ENCODE measurements at regions not wholly inside any gene's neighbourhood (a gene's known extent, or its start where the extent isn't known, plus 50 kb on each side); places are given as distances from the start of the nearest gene placed in this dataset.

GRCh38 chr13:70253411-70253810 is 145.2 kb upstream of the KLHL1 start:
- H3K4me1 ChIP-seq, result no peaks in the 10 kb centered on the region
- DNase-seq, result no peak
- H3K9ac ChIP-seq (ENCODE audit: low read depth in 2 of 2, low read length in 2 of 2), result no peak overlapping the region
- intact Hi-C loops (cut with DNase I), result no loop called here
- H3K36me3 ChIP-seq, result no peaks in the 10 kb centered on the region
- H3K4me3 ChIP-seq, result no peak overlapping the region
- H3K9me3 ChIP-seq, result no peaks in the 10 kb centered on the region
- TF ChIP-seq, protein P1, sequence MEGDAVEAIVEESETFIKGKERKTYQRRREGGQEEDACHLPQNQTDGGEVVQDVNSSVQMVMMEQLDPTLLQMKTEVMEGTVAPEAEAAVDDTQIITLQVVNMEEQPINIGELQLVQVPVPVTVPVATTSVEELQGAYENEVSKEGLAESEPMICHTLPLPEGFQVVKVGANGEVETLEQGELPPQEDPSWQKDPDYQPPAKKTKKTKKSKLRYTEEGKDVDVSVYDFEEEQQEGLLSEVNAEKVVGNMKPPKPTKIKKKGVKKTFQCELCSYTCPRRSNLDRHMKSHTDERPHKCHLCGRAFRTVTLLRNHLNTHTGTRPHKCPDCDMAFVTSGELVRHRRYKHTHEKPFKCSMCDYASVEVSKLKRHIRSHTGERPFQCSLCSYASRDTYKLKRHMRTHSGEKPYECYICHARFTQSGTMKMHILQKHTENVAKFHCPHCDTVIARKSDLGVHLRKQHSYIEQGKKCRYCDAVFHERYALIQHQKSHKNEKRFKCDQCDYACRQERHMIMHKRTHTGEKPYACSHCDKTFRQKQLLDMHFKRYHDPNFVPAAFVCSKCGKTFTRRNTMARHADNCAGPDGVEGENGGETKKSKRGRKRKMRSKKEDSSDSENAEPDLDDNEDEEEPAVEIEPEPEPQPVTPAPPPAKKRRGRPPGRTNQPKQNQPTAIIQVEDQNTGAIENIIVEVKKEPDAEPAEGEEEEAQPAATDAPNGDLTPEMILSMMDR (IDR thresholded peaks at IDR 0.05), result no peak
- H3K27ac ChIP-seq, result no peak overlapping the region
- H3K27me3 ChIP-seq, result no peaks in the 10 kb centered on the region

- no peak overlapping the region for H3K9ac ChIP-seq (ENCODE audit: low read depth in 2 of 2, low read length in 2 of 2)
- H3K4me1 ChIP-seq, result no peaks in the 10 kb centered on the region
- H3K27ac ChIP-seq, result no peak overlapping the region
- no peak for DNase-seq
- H3K36me3 ChIP-seq, result no peaks in the 10 kb centered on the region
- TF ChIP-seq, protein P1 (IDR thresholded peaks at IDR 0.05), result no peak
- intact Hi-C loops (cut with DNase I), result no loop called here
- H3K4me3 ChIP-seq, result no peak overlapping the region
- H3K27me3 ChIP-seq, result no peaks in the 10 kb centered on the region
- H3K9me3 ChIP-seq, result no peaks in the 10 kb centered on the region
Observed at GRCh38 chr13:70249332-70250064, 141.2 kb upstream of the KLHL1 start.

- intact Hi-C loops (cut with DNase I), result no loop called here
- H3K4me3 ChIP-seq, result no peak overlapping the region
- TF ChIP-seq, protein P1 (IDR thresholded peaks at IDR 0.05), result no peak
- H3K9ac ChIP-seq (ENCODE audit: low read depth in 2 of 2, low read length in 2 of 2), result no peak overlapping the region
- no peak for DNase-seq
- no peaks in the 10 kb centered on the region for H3K27me3 ChIP-seq
- H3K27ac ChIP-seq, result no peak overlapping the region
- H3K9me3 ChIP-seq, result no peaks in the 10 kb centered on the region
- no peaks in the 10 kb centered on the region for H3K4me1 ChIP-seq
- H3K36me3 ChIP-seq, result no peaks in the 10 kb centered on the region
Observed at GRCh38 chr13:70237131-70237530, 128.9 kb upstream of the KLHL1 start.

- Histone ChIP-seq H3K27me3 (no peaks in the 10 kb centered on the region), H3K36me3 (no peaks in the 10 kb centered on the region), H3K4me3 (no peak overlapping the region), H3K9ac (ENCODE audit: low read depth in 2 of 2, low read length in 2 of 2) (no peak overlapping the region), H3K9me3 (no peaks in the 10 kb centered on the region), H3K4me1 (no peaks in the 10 kb centered on the region), H3K27ac (no peak overlapping the region)
- DNase-seq, result no peak
- TF ChIP-seq, protein P1 (IDR thresholded peaks at IDR 0.05), result no peak
- intact Hi-C loops (cut with DNase I), result no loop called here
Observed at GRCh38 chr13:70235565-70235964, 127.3 kb upstream of the KLHL1 start.

DNA sequence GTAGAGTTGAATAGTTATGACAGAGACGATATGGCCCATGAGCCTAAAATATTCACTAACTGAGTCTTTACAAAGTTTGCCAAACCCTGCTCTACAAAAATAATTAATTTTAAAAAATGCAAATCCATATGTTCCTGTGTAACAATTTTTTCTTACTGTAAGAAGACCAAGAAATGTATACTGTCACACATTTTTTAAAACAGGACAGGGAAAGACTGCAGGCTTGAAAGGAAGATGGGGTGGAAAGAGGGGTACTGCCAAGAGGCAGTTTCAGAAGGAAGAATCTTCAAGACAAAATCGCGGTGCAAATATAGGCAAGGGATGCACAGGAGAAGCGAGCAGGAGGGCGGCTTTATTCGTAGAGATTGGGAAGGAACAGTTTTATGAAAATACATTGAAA is 115.7 kb upstream of the KLHL1 start:
- intact Hi-C loops (cut with DNase I), result no loop called here
- Histone ChIP-seq H3K36me3 (no peaks in the 10 kb centered on the region), H3K27ac (no peak overlapping the region), H3K4me3 (no peak overlapping the region), H3K4me1 (no peaks in the 10 kb centered on the region), H3K27me3 (no peaks in the 10 kb centered on the region), H3K9me3 (no peaks in the 10 kb centered on the region), H3K9ac (ENCODE audit: low read depth in 2 of 2, low read length in 2 of 2) (no peak overlapping the region)
- no peak for DNase-seq
- TF ChIP-seq, protein P1 (IDR thresholded peaks at IDR 0.05), result no peak

All from colonic mucosa (tissue), 4 donors.